Stimulated activated CD4-positive, alpha-beta T cell treated with anti-CD3 and anti-CD28 coated beads, Interleukin-12 subunit alpha, Interleukin-12 subunit beta, amount 100 ng/mL, for 48 hours (primary cell): ENCODE measurements at regions not wholly inside any gene's neighbourhood (a gene's known extent, or its start where the extent isn't known, plus 50 kb on each side); places are given as distances from the start of the nearest gene placed in this dataset.

Experiments
- DNase-seq, 3 donors: peaks; one replicate each; pipeline ENCODE4 v3.0.0-alpha.2; 2020; ENCODE audit warnings: low read depth in 2 of 3, low spot score in 1 of 3

GRCh38 chr15:95278532-95279245, 1047.3 kb downstream of the MCTP2 start:
- no peak for DNase-seq

GRCh38 chr15:95279277-95280019, 1048.1 kb downstream of the MCTP2 start:
- DNase-seq, result no peak

- DNase-seq, result no peak
Measured at GRCh38 chr15:95280711-95281110, 1049.3 kb downstream of the MCTP2 start.

GRCh38 chr15:95281470-95281869, 1049.0 kb upstream of the NR2F2 start:
- no peak for DNase-seq

GRCh38 chr15:95284492-95284891, 1046.0 kb upstream of the NR2F2 start:
- no peak for DNase-seq

GRCh38 chr15:95284933-95285421, 1045.5 kb upstream of the NR2F2 start:
- no peak for DNase-seq

- DNase-seq, result no peak
Measured at GRCh38 chr15:95286352-95286880, 1044.1 kb upstream of the NR2F2 start.

GRCh38 chr15:95287720-95288103, 1042.8 kb upstream of the NR2F2 start:
- DNase-seq, result no peak

- DNase-seq, result no peak
Measured at GRCh38 chr15:95288626-95289025, 1041.9 kb upstream of the NR2F2 start.

- DNase-seq, result no peak
Measured at GRCh38 chr15:95290176-95290974, 1040.1 kb upstream of the NR2F2 start.

GRCh38 chr15:95291898-95292472, 1038.5 kb upstream of the NR2F2 start:
- DNase-seq, result peak in 1 of 3 donors; percentile 13

GRCh38 chr15:95292785-95293450, 1037.6 kb upstream of the NR2F2 start:
- DNase-seq, result no peak

- no peak for DNase-seq
Measured at GRCh38 chr15:95293456-95294031, 1037.0 kb upstream of the NR2F2 start.

GRCh38 chr15:95295363-95295762, 1035.1 kb upstream of the NR2F2 start:
- DNase-seq, result no peak

GRCh38 chr15:95295896-95296625, 1034.4 kb upstream of the NR2F2 start:
- DNase-seq, result no peak

- no peak for DNase-seq
Measured at GRCh38 chr15:95296643-95297042, 1033.9 kb upstream of the NR2F2 start.

GRCh38 chr15:95298729-95299128, 1031.8 kb upstream of the NR2F2 start:
- DNase-seq, result no peak

- no peak for DNase-seq
Measured at GRCh38 chr15:95300958-95301357, 1029.5 kb upstream of the NR2F2 start.

- no peak for DNase-seq
Measured at GRCh38 chr15:95302206-95302605, 1028.3 kb upstream of the NR2F2 start.

GRCh38 chr15:95302809-95303208, 1027.7 kb upstream of the NR2F2 start:
- DNase-seq, result no peak
